ENCODE measurements at regions not wholly inside any gene's neighbourhood (a gene's known extent, or its start where the extent isn't known, plus 50 kb on each side); places are given as distances from the start of the nearest gene placed in this dataset.

DNA sequence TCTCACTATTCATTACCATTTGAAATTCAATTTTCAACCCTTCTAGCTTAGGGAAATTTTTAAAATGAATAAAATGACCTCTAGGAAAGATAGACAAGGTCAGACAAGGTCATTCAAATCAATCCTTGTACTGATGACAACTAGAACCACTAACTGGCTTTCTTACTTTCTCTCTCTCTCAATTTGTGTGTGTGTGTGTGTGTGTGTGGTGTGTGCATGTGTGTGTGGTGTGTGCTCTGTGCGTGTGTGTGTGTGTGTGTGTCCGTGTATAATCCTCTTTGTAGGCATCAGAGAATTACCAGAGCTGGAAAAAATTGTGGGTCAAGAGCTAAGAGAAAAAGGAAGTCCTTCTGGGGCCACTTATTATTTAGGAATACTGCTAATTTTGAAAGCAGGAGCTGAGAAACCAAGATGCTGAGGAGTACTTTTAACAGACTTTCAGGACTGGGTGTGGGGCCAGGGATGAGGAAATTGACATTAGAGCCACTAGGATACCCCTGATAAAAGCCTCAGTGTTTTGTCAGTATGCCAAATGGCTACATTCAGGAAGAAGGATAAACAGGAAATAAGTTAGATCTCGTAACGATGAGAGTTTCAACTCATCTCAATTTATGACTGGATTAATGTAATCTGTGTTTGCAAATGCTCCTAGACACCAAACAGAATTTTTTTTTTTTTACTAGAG is 723.3 kb downstream of the CETN3 start:
- DNase-seq (no peak), ATAC-seq (no peak)
- TF ChIP-seq POLR2A (IDR thresholded peaks at IDR 0.05), result no peak
- TF ChIP-seq, protein P1, sequence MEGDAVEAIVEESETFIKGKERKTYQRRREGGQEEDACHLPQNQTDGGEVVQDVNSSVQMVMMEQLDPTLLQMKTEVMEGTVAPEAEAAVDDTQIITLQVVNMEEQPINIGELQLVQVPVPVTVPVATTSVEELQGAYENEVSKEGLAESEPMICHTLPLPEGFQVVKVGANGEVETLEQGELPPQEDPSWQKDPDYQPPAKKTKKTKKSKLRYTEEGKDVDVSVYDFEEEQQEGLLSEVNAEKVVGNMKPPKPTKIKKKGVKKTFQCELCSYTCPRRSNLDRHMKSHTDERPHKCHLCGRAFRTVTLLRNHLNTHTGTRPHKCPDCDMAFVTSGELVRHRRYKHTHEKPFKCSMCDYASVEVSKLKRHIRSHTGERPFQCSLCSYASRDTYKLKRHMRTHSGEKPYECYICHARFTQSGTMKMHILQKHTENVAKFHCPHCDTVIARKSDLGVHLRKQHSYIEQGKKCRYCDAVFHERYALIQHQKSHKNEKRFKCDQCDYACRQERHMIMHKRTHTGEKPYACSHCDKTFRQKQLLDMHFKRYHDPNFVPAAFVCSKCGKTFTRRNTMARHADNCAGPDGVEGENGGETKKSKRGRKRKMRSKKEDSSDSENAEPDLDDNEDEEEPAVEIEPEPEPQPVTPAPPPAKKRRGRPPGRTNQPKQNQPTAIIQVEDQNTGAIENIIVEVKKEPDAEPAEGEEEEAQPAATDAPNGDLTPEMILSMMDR (IDR thresholded peaks at IDR 0.05), result no peak
- 26% methylated on average over 4 of the region's 4 CpGs for WGBS (ENCODE audit: insufficient coverage, low coverage, low lambda C conversion rate, missing lambda C conversion rate)
- Histone ChIP-seq H3K27me3 (no peaks in the 10 kb centered on the region), H3K36me3 (no peaks in the 10 kb centered on the region), H3K4me3 (no peak overlapping the region), H3K27ac (no peak overlapping the region), H3K4me1 (no peaks in the 10 kb centered on the region), H3K9me3 (no peaks in the 10 kb centered on the region)
- intact Hi-C loops (cut with DNase I), result no loop called here

DNA sequence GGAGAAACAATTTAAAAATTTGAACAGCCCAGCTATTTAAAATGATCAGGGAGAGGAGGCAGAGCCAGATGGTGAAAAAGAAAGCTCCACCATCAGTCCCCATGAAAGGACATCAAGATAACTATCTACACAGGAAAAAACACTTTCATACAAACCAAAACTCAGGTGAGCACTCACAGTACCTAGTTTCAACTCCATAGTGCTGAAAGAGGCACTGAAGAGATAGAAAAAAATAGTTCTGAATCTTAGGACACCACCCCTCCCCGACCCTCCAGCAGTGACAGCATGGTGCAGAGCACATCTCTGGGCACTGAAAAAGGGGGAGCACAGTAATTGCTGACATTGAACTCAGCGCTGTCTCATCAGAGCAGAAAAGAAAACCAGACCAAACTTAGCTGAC is 732.9 kb downstream of the CETN3 start:
- TF ChIP-seq, protein P1 (IDR thresholded peaks at IDR 0.05), result no peak
- TF ChIP-seq POLR2A (IDR thresholded peaks at IDR 0.05), result no peak
- 30% methylated on average over 2 of the region's 2 CpGs for WGBS (ENCODE audit: insufficient coverage, low coverage, low lambda C conversion rate, missing lambda C conversion rate)
- H3K4me3 ChIP-seq, result no peak overlapping the region
- intact Hi-C loops (cut with DNase I), result no loop called here
- DNase-seq, result no peak
- no peaks in the 10 kb centered on the region for H3K9me3 ChIP-seq
- no peaks in the 10 kb centered on the region for H3K36me3 ChIP-seq
- H3K27ac ChIP-seq, result no peak overlapping the region
- no peak for ATAC-seq
- H3K4me1 ChIP-seq, result no peaks in the 10 kb centered on the region
- H3K27me3 ChIP-seq, result no peaks in the 10 kb centered on the region

DNA sequence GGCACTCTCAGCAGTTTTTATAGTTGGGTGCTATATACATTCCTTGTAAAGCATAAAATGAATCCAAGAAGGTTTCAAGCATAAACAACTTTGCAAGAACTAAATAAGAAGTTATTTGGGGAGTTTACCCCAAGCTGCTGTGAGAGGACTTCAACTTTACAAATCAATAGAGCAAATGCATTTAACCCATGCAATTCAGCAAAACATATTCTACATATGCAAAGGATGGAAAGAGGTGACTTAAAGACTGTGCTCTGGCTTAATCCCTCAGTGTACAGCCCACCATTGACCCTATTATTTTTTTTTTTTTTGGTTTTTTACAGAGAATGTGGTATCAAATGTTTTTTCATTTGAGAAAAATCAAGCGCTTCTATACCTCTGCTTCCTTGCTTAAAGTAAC is 736.5 kb downstream of the CETN3 start:
- Histone ChIP-seq H3K4me3 (no peak overlapping the region), H3K36me3 (no peaks in the 10 kb centered on the region), H3K27ac (no peak overlapping the region), H3K27me3 (no peaks in the 10 kb centered on the region), H3K4me1 (no peaks in the 10 kb centered on the region), H3K9me3 (no peaks in the 10 kb centered on the region)
- 94% methylated on average over 1 of the region's 1 CpG for WGBS (ENCODE audit: insufficient coverage, low coverage, low lambda C conversion rate, missing lambda C conversion rate)
- TF ChIP-seq, protein P1 (IDR thresholded peaks at IDR 0.05), result no peak
- TF ChIP-seq POLR2A (IDR thresholded peaks at IDR 0.05), result no peak
- no peak for DNase-seq
- intact Hi-C loops (cut with DNase I), result no loop called here
- ATAC-seq, result no peak

DNA sequence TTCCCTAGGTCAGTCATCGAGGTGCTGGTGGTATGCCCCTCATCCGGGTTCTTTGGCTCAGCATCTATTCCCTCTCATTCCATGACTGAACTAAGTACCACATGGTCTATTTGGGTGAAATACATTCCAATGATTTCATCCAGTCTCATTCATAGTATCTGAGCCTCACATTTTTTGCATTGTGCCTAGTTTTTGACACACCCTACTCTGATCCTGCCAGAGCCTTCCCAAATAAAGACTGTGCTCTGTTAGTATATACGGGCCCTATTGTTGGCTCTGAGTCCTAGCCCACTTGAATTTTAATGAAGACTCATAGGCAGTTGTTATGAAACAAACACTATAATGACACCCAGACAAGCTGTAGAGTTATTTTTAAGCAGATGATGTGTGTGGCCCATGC is 740.7 kb downstream of the CETN3 start:
- Histone ChIP-seq H3K36me3 (no peaks in the 10 kb centered on the region), H3K27me3 (no peaks in the 10 kb centered on the region), H3K4me1 (no peaks in the 10 kb centered on the region), H3K4me3 (no peak overlapping the region), H3K9me3 (no peaks in the 10 kb centered on the region), H3K27ac (no peak overlapping the region)
- intact Hi-C loops (cut with DNase I), result no loop called here
- TF ChIP-seq, protein P1 (IDR thresholded peaks at IDR 0.05), result no peak
- DNase-seq (no peak), ATAC-seq (no peak)
- WGBS (ENCODE audit: insufficient coverage, low coverage, low lambda C conversion rate, missing lambda C conversion rate), result 63% methylated on average over 3 of the region's 3 CpGs

DNA sequence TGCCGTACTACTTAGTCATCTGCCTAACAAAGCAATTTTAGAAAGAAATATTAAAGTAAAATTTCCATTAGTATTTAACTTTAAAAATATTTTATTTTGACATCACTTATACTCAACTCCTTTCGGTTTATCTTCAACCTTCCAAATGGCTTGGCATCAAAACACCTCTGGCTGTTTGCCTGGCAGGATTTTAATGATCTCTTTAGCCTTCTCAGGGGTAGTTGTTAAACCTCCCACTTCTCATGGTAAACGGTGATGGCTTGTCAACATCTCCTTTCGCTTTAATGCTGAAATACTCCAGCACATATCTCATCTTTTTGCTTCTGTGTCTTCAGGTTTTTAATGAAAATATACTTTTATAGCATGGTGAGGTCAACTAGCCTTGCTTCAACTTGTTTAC is 747.1 kb downstream of the CETN3 start:
- Histone ChIP-seq H3K4me1 (no peaks in the 10 kb centered on the region), H3K36me3 (no peaks in the 10 kb centered on the region), H3K9me3 (no peaks in the 10 kb centered on the region), H3K27ac (no peak overlapping the region), H3K4me3 (no peak overlapping the region), H3K27me3 (no peaks in the 10 kb centered on the region)
- DNase-seq (no peak), ATAC-seq (no peak)
- intact Hi-C loops (cut with DNase I), result no loop called here
- 41% methylated on average over 4 of the region's 4 CpGs for WGBS (ENCODE audit: insufficient coverage, low coverage, low lambda C conversion rate, missing lambda C conversion rate)
- TF ChIP-seq POLR2A (IDR thresholded peaks at IDR 0.05), result no peak
- TF ChIP-seq, protein P1 (IDR thresholded peaks at IDR 0.05), result no peak
